Keratinocyte (primary cell): ENCODE measurements at regions not wholly inside any gene's neighbourhood (a gene's known extent, or its start where the extent isn't known, plus 50 kb on each side); places are given as distances from the start of the nearest gene placed in this dataset.

ENCODE experiments used
- DNase-seq: peaks from one replicate; pipeline ENCODE4 v3.0.0-alpha.2; 2011; ENCODE audit warnings: low read depth, missing footprints, low spot score
- FAIRE-seq: peaks from 2 replicates; lab custom pipeline; 2011; peaks lifted over from hg19 to GRCh38; lab: Jason Lieb, UNC
- H2AFZ ChIP-seq: 2 replicates; pipeline ENCODE4 v1.6.0; 2012; ENCODE audit warnings: low read length, control low read depth, inconsistent platforms; ENCODE audit not compliant: control insufficient read depth
- H3K27ac ChIP-seq: 2 replicates; pipeline ENCODE4 v1.5.1; 2011; ENCODE audit warnings: low read length; ENCODE audit not compliant: control insufficient read depth, insufficient read depth
- H3K27me3 ChIP-seq: 3 replicates; pipeline ENCODE4 v1.6.0; 2011; ENCODE audit warnings: low read length; ENCODE audit not compliant: control insufficient read depth, insufficient read depth; ENCODE audit errors: extremely low read depth
- H3K36me3 ChIP-seq, 2 experiments: 2 replicates in 1 of 2; 3 replicates in 1 of 2; pipeline ENCODE4 v1.5.1; 2011; ENCODE audit warnings: low read length in 2 of 2, mild to moderate bottlenecking in 1 of 2; ENCODE audit not compliant: control insufficient read depth in 2 of 2, insufficient read depth in 2 of 2; ENCODE audit errors: extremely low read depth in 1 of 2
- H3K4me1 ChIP-seq: 3 replicates; pipeline ENCODE4 v1.5.1; 2011; ENCODE audit warnings: low read length; ENCODE audit not compliant: control insufficient read depth, insufficient read depth; ENCODE audit errors: extremely low read depth
- H3K4me2 ChIP-seq: 3 replicates; pipeline ENCODE4 v1.6.0; 2011; ENCODE audit warnings: low read depth, low read length; ENCODE audit not compliant: control insufficient read depth, insufficient read depth; ENCODE audit errors: extremely low read depth
- H3K4me3 ChIP-seq, 3 experiments: fragments of 200-600 bp in 1 of 3; sonication (generic) in 1 of 3; 2 replicates in 2 of 3; 3 replicates in 1 of 3; pipeline ENCODE4 v1.5.1; 2011 to 2016; ENCODE audit warnings: low read length in 3 of 3, mild to moderate bottlenecking in 3 of 3, control low read depth in 2 of 3, inconsistent platforms in 1 of 3, low read depth in 1 of 3, mixed read lengths in 1 of 3, mixed run types in 1 of 3, moderate library complexity in 1 of 3; ENCODE audit not compliant: control insufficient read depth in 2 of 3, insufficient read depth in 2 of 3; ENCODE audit errors: extremely low read depth in 1 of 3
- H3K79me2 ChIP-seq: 2 replicates; pipeline ENCODE4 v1.6.0; 2012; ENCODE audit warnings: low read length; ENCODE audit not compliant: control insufficient read depth, insufficient read depth
- H3K9ac ChIP-seq: 3 replicates; pipeline ENCODE4 v1.6.0; 2011; ENCODE audit warnings: low read length; ENCODE audit not compliant: control insufficient read depth, insufficient read depth; ENCODE audit errors: extremely low read depth
- H3K9me1 ChIP-seq: 3 replicates; pipeline ENCODE4 v1.6.0; 2011; ENCODE audit warnings: low read length; ENCODE audit not compliant: control insufficient read depth, insufficient read depth; ENCODE audit errors: extremely low read depth
- H3K9me3 ChIP-seq: 2 replicates; pipeline ENCODE4 v1.5.1; 2012; ENCODE audit warnings: low read depth, low read length; ENCODE audit not compliant: control insufficient read depth
- H4K20me1 ChIP-seq: 3 replicates; pipeline ENCODE4 v1.6.0; 2011; ENCODE audit warnings: low read length; ENCODE audit not compliant: control insufficient read depth, insufficient read depth; ENCODE audit errors: extremely low read depth
- EZH2 ChIP-seq: IDR thresholded peaks from one replicate; pipeline ENCODE4 v1.6.1; 2012; ENCODE audit warnings: inconsistent platforms, mild to moderate bottlenecking, low read length, moderate library complexity
- dilution Hi-C: fragments of 300-500 bp; cut with MboI; formaldehyde crosslinking; loops from one replicate; pipeline ENCODE4 v1.7.0; 2020; ENCODE audit warnings: low sequenced_read_pairs; ENCODE audit not compliant: extremely low pct_ligation_motif_present
- TF ChIP-seq, protein P1 (sequence below), 3 experiments: IDR thresholded peaks in 1 of 3; conservative IDR thresholded peaks in 1 of 3; optimal IDR thresholded peaks in 1 of 3; 2 replicates in 2 of 3; 3 replicates in 1 of 3; pipeline versions ENCODE3 to v1.5.1; 2011; ENCODE audit warnings: low read length in 3 of 3, mild to moderate bottlenecking in 3 of 3, moderate library complexity in 2 of 3, control low read depth in 1 of 3, inconsistent platforms in 1 of 3; ENCODE audit not compliant: insufficient read depth in 2 of 3; ENCODE audit errors: extremely low read depth in 1 of 3

DNA sequence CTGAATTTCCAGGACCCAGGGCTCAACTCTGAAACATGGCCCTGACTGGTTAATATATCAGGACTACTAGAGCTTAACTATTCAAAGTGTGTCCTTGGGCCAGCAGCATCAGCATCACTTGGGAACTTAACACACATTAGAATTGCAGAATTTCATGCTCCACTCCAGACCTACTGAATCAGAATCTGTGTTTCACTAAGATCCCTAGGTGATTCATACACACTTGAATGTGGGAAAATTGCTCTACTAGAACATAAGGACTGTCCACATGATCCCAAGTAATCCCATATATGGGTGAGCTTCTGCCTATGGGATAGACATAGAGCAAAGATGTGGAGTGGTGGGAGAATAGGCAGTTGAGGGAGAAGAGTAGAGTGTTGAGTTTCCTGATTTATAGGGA lies 192.5 kb upstream of the CLNK start:
- Histone ChIP-seq H3K9me1 (no peaks in the 10 kb centered on the region), H3K27me3 (no peaks in the 10 kb centered on the region), H3K4me2 (no peak overlapping the region), H3K79me2 (no peaks in the 10 kb centered on the region), H2AFZ (no peak overlapping the region), H4K20me1 (no peaks in the 10 kb centered on the region), H3K4me3 (no peak overlapping the region), H3K4me1 (no peaks in the 10 kb centered on the region), H3K9me3 (no peaks in the 10 kb centered on the region), H3K36me3 (no peaks in the 10 kb centered on the region), H3K9ac (no peak overlapping the region), H3K27ac (no peak overlapping the region)
- TF ChIP-seq EZH2: no peak
- TF ChIP-seq, protein P1, sequence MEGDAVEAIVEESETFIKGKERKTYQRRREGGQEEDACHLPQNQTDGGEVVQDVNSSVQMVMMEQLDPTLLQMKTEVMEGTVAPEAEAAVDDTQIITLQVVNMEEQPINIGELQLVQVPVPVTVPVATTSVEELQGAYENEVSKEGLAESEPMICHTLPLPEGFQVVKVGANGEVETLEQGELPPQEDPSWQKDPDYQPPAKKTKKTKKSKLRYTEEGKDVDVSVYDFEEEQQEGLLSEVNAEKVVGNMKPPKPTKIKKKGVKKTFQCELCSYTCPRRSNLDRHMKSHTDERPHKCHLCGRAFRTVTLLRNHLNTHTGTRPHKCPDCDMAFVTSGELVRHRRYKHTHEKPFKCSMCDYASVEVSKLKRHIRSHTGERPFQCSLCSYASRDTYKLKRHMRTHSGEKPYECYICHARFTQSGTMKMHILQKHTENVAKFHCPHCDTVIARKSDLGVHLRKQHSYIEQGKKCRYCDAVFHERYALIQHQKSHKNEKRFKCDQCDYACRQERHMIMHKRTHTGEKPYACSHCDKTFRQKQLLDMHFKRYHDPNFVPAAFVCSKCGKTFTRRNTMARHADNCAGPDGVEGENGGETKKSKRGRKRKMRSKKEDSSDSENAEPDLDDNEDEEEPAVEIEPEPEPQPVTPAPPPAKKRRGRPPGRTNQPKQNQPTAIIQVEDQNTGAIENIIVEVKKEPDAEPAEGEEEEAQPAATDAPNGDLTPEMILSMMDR (optimal IDR thresholded peaks at IDR 0.05 in 1 of 3, IDR thresholded peaks at IDR 0.05 in 1 of 3, conservative IDR thresholded peaks at IDR 0.05 in 1 of 3; ENCODE audit: extremely low read depth in 1 of 3, insufficient read depth in 2 of 3, low read length in 3 of 3): no peak
- dilution Hi-C loops: no loop called here
- FAIRE-seq: no peak
- no peak for DNase-seq

DNA sequence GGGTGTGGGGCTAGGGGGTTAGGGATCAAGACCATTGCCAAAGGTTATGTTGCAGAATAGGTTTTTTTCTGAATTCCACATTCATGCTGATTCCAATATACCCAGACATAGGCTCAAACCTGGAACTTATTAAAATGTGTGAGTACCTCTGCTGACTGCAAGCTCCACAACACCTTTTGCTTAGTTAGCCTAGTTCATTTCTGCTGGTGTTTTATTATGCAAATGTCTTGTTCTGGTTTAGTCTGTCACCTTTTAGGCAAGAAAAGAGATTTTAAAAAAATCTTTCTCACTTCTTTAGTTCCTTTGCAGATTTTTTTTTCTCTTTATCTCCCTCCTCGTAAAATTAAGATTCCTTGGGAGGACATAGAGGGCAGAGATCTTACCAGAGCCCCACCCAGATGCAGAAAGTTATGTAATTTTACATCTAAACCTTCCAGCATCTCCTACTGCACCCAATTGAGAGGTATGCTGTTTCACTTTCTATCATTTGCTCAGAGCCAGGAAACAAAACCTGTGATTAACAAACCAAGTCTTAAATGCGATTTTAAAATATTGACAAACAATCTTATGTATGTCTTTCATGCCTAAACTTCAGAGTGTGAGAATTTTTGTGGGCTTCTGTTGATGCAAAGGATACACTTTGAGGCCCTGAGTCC lies 190.7 kb upstream of the CLNK start:
- H3K9me3 ChIP-seq: no peaks in the 10 kb centered on the region
- no peaks in the 10 kb centered on the region for H3K36me3 ChIP-seq
- no peaks in the 10 kb centered on the region for H4K20me1 ChIP-seq
- no peak overlapping the region for H3K4me3 ChIP-seq
- no peaks in the 10 kb centered on the region for H3K4me1 ChIP-seq
- H3K4me2 ChIP-seq: no peak overlapping the region
- H3K27me3 ChIP-seq: no peaks in the 10 kb centered on the region
- no peaks in the 10 kb centered on the region for H3K79me2 ChIP-seq
- no peak for DNase-seq
- no peak overlapping the region for H3K9ac ChIP-seq
- no peak overlapping the region for H2AFZ ChIP-seq
- TF ChIP-seq EZH2: no peak
- TF ChIP-seq, protein P1 (optimal IDR thresholded peaks at IDR 0.05 in 1 of 3, IDR thresholded peaks at IDR 0.05 in 1 of 3, conservative IDR thresholded peaks at IDR 0.05 in 1 of 3; ENCODE audit: extremely low read depth in 1 of 3, insufficient read depth in 2 of 3, low read length in 3 of 3): no peak
- dilution Hi-C loops: no loop called here
- no peak overlapping the region for H3K27ac ChIP-seq
- no peak for FAIRE-seq
- no peaks in the 10 kb centered on the region for H3K9me1 ChIP-seq
